Stimulated activated CD4-positive, alpha-beta T cell treated with anti-CD3 and anti-CD28 coated beads, Interleukin-1b, Interleukin-23, amount 100 ng/mL, for 4 hours (primary cell): ENCODE measurements at regions not wholly inside any gene's neighbourhood (a gene's known extent, or its start where the extent isn't known, plus 50 kb on each side); places are given as distances from the start of the nearest gene placed in this dataset.

Experiments
- DNase-seq, 2 donors: peaks; one replicate each; pipeline ENCODE4 v3.0.0-alpha.2; 2020; ENCODE audit warnings: low read depth in 2 of 2

DNA sequence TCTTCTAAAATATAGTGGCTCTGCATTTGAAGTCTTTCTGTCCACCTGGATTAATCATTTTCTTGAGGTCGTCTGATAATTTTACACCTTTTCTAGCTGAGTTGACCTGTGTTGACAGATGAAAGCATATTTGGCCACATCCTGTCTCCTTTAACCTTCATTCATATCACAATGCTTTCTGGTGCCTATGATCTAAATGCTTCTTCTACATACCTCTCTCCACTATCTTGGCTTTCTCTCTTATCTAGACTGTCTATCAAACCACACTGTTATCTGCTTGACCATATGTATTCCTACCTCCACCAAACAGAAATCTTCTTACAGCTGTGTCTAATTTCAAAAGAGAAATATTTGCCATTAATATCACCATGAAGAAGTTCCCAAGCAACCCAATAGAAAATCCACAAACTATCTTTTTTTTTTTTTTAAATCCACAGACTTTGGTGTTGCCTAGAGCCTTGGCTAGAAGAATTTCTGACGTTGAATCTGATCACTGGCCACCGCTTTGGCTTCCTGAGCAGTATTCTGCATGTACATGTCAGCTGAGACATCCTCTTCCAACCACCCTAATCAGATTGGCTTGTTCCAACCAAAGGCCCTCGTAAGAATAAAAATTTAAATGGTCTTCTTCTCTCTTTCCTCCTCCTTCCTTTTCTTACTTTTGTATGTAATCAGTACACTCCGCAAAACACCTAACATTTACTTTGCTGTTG is 66.3 kb upstream of the SP4 start:
- no peak for DNase-seq

DNA sequence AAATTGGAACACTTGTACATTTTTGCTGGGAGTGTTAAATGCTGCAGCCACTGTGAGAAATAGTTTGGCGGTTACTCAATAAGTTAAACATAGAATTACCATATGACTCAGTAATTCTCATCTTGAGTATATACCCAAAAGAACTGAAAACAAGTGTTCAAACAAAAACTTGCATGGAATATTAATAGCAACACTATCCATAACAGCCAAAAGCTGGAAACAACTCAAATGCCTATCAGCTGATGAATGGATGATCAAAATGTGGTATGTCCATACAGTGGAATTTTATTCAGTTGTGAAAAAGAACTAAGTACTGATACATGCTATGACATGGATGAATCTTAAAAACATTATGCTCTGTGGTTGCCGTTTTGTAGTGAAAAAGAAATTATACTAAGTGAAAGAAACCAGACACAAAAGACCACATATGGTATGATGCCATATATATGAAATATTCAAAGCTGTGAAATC is 63.0 kb upstream of the SP4 start:
- no peak for DNase-seq

DNA sequence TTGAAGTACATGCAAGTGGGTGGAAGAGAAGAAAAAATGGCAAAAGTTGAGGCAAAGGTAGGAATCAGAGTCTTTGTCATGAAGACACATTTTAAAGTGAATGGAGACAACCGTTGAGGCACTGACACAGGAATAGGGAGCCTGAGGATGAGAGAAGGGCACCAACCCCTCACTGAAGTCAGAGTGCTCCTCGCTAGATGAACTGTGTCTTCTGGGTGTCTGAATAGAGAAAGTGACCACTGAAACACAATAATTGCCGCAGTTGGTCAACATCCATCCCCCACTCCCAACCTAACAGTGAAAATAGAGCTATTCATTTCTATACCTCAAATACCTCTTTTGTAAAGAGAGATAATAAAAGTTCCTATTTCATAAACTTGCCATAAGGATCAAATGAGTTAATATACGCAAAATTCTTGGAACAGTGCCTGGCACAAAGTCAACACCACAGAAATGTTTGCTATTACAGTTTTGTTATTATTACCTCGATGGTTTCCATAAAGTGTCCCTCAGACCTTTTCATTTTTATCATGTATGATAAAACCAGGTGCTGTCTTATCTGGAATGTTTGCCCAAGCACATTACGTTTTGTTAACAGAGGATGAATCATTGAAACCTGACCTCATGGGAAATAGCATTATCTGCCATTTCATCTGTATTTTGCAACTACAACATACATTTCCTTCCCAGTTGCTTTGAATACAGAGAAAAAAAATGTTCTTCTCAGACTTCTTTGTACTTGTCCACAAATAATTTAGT is 61.8 kb upstream of the SP4 start:
- no peak for DNase-seq

DNA sequence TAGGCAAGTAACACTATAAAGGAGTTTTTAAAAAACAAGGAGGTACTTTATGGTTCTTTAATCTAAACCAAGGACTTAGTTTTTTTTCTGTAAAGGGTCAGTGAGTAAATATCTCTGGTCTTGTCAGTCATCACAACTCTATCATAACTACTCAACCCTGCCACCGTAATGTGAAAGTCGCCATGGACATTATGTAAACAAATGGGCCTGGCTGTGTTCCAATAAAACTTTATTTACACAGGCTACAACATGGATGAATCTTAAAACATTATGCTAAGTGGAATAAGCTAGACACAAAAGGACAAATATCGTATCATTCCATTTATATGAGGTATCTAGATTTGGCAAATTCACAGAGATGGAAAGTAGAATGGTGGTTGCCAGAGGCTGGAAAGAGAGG is 60.8 kb upstream of the SP4 start:
- no peak for DNase-seq

DNA sequence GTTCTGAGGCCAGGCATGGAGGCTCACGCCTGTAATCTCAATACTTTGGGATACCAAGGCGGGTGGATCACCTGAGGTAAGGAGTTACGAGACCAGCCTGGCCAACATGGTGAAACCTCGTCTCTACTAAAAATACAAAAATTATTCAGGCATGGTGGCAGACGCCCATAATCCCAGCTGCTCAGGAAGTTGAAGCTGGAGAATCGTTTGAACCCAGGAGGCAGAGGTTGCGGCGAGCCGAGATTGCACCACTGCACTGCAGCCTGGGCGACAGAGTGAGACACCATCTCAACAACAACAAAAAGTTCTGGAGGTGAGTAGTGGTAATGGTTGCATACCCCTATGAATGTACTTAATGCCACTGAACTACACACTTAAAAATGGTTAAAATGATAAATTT is 60.3 kb upstream of the SP4 start:
- no peak for DNase-seq

DNA sequence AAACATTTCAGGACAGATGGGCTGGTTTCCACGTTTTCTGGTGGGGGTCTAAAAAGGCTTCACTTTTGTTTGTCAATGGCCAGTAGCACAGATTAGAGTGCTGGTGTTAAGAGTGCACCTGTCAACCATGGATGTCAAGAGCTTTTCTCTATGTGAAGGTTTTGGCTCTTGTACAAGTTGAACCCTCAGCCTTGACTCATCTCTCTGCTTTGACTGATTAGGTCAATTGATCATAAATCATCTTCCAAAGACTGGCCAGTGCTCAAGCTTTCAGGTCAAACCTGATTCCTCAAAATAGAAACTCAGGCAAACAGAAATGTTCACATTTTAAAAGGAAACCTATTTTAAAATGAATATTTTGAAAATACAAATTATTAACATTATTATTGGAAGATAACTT is 59.6 kb upstream of the SP4 start:
- DNase-seq = no peak

DNA sequence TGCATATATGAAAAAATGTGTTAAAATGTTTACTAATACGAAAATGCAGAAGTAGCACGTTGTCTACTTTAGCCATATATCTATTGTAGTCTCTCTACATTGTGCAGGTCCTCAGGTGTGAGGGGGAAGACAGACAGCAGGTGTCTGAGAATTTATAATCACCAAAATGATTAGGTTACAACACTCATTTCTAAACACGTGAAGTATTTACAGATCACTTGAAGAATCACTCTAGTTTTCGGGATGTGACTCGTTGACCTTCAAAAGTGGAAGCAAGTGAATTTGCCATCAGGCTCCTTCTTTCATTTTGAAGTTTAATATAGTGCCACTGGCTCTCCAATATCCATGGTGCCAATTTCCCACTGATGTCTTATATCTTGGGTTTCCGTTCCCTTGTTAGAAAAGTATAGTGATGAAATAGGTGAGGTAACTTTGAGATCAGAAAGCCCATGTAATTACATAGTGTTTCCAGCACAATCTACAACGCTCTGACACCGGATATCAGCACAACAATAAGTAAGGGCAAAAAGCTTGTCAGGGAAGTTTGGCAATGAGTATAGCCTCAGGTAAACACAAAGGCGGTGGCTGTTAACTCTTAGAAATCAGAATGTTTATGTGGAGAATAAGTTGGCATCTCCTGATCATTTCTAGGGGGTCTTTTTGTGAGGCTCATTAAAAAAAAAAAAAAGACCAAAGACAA is 57.5 kb upstream of the SP4 start:
- DNase-seq = no peak

DNA sequence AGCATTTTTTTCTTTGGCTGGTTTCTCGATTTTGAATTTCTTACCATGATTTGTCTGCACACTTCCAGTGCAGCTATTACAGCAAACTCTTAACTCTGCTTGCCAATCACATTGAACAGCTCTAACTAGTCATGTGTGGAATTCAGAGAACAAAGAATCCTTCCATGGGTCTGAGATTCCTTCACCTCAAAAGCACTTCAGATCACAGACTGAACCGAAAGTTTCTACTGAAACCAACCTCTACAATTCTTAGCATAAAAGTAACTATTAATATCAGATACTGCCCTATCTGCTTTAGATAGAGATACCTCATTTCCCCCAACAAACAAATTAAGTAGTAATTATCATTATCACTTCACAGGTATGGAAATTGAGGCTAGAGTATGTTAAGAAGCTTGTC is 56.5 kb upstream of the SP4 start:
- DNase-seq = no peak

DNA sequence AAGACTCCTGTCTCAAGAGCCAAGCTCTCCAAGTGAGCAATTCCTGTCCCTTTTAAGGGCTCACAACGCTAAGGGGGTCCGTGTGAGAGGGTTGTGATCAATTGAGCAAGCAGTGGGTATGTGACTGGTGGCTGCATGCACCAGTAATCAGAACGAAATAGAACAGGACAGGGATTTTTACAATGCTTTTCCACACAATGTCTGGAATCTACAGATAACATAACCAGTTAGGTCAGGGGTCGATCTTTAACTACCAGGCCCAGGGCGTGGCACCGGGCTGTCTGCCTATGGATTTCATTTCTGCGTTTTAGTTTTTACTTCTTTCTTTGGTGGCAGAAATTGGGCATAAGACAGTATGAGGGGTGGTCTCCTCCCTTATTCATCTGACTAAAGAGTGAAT is 54.9 kb upstream of the SP4 start:
- no peak for DNase-seq

DNA sequence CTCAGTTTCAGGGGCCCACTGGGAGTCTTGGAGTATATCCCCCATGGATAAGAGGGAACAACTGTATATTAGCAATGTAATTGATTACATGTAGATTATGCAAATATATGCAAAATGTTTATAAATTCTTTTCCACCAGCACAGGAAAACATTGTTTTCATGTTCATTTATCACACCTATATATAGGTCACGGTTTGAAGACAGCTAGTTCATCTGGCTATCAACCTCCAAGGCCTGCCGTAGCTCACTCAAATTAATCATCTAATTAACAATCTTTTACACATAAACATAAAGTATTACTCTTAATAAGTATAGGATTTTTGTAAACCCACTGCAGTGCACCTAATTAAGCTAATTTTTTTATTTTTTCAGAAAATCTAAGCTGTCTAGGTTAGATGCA is 53.7 kb upstream of the SP4 start:
- no peak for DNase-seq

DNA sequence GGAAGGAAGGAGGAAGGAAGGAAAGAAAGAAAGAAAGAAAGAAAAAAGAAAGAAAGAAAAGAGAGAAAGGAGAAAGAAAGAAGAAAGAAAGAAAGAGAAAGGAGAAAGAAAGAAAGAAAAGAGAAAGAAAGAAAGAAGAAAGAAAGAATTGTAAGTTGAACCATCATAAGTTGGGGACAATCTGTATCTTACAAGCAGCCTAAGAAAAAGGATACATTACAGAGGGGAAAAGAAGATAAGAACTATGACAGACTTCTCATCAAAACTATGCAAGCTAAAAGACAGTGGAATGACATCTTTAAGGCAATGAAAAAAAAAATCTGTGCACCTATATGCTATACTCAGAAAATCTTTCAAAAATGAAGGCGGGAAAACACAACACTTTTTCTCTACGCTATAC is 50.3 kb upstream of the SP4 start:
- no peak for DNase-seq
